ENCODE measurements at regions not wholly inside any gene's neighbourhood (a gene's known extent, or its start where the extent isn't known, plus 50 kb on each side); places are given as distances from the start of the nearest gene placed in this dataset.
"Not testable (repeated sequence)": the region's sequence is repeated elsewhere in the genome, so short reads cannot be mapped to it uniquely, and the experiment has no call there.

GRCh38 chr2:114252713-114253112 is 189.7 kb upstream of the DPP10 start:
- no peak overlapping the region for H3K4me3 ChIP-seq (ENCODE audit: low read depth, low read length)
- H3K27ac ChIP-seq (ENCODE audit: low read depth, low read length) = no peak overlapping the region
- peaks cover 12% of the 10 kb centered on the region for H3K4me1 ChIP-seq (ENCODE audit: control insufficient read depth, insufficient read depth, low read length)
- no peaks in the 10 kb centered on the region for H3K36me3 ChIP-seq (ENCODE audit: control insufficient read depth, insufficient read depth, low read length)
- H3K27me3 ChIP-seq (ENCODE audit: control insufficient read depth, insufficient read depth, low read length) = no peaks in the 10 kb centered on the region
- H3K9ac ChIP-seq (ENCODE audit: low read depth, low read length) = no peak overlapping the region
- H3K9me3 ChIP-seq (ENCODE audit: control insufficient read depth, insufficient read depth, low read length) = no peaks in the 10 kb centered on the region

- Histone ChIP-seq H3K4me3 (ENCODE audit: low read depth, low read length) (no peak overlapping the region), H3K9me3 (ENCODE audit: control insufficient read depth, insufficient read depth, low read length) (no peaks in the 10 kb centered on the region), H3K9ac (ENCODE audit: low read depth, low read length) (no peak overlapping the region), H3K27me3 (ENCODE audit: control insufficient read depth, insufficient read depth, low read length) (no peaks in the 10 kb centered on the region), H3K36me3 (ENCODE audit: control insufficient read depth, insufficient read depth, low read length) (no peaks in the 10 kb centered on the region), H3K4me1 (ENCODE audit: control insufficient read depth, insufficient read depth, low read length) (no peaks in the 10 kb centered on the region), H3K27ac (ENCODE audit: low read depth, low read length) (no peak overlapping the region)
These were observed 187.6 kb upstream of the DPP10 start for GRCh38 chr2:114254875-114255274.

- H3K9ac ChIP-seq (ENCODE audit: low read depth, low read length) = no peak overlapping the region
- no peak overlapping the region for H3K27ac ChIP-seq (ENCODE audit: low read depth, low read length)
- no peak overlapping the region for H3K4me3 ChIP-seq (ENCODE audit: low read depth, low read length)
- H3K4me1 ChIP-seq (ENCODE audit: control insufficient read depth, insufficient read depth, low read length) = peaks cover 8% of the 10 kb centered on the region
- H3K9me3 ChIP-seq (ENCODE audit: control insufficient read depth, insufficient read depth, low read length) = no peaks in the 10 kb centered on the region
- H3K36me3 ChIP-seq (ENCODE audit: control insufficient read depth, insufficient read depth, low read length) = no peaks in the 10 kb centered on the region
- no peaks in the 10 kb centered on the region for H3K27me3 ChIP-seq (ENCODE audit: control insufficient read depth, insufficient read depth, low read length)
These were observed 183.1 kb upstream of the DPP10 start for GRCh38 chr2:114259389-114259788.

- H3K4me3 ChIP-seq (ENCODE audit: low read depth, low read length) = no peak overlapping the region
- H3K4me1 ChIP-seq (ENCODE audit: control insufficient read depth, insufficient read depth, low read length) = peaks cover 8% of the 10 kb centered on the region
- H3K9me3 ChIP-seq (ENCODE audit: control insufficient read depth, insufficient read depth, low read length) = no peaks in the 10 kb centered on the region
- no peak overlapping the region for H3K27ac ChIP-seq (ENCODE audit: low read depth, low read length)
- no peaks in the 10 kb centered on the region for H3K27me3 ChIP-seq (ENCODE audit: control insufficient read depth, insufficient read depth, low read length)
- H3K36me3 ChIP-seq (ENCODE audit: control insufficient read depth, insufficient read depth, low read length) = no peaks in the 10 kb centered on the region
- no peak overlapping the region for H3K9ac ChIP-seq (ENCODE audit: low read depth, low read length)
These were observed 181.1 kb upstream of the DPP10 start for GRCh38 chr2:114261366-114261765.

GRCh38 chr2:114265261-114265660 is 177.2 kb upstream of the DPP10 start:
- peaks cover 8% of the 10 kb centered on the region for H3K4me1 ChIP-seq (ENCODE audit: control insufficient read depth, insufficient read depth, low read length)
- H3K36me3 ChIP-seq (ENCODE audit: control insufficient read depth, insufficient read depth, low read length) = no peaks in the 10 kb centered on the region
- no peaks in the 10 kb centered on the region for H3K27me3 ChIP-seq (ENCODE audit: control insufficient read depth, insufficient read depth, low read length)
- no peak overlapping the region for H3K4me3 ChIP-seq (ENCODE audit: low read depth, low read length)
- H3K9me3 ChIP-seq (ENCODE audit: control insufficient read depth, insufficient read depth, low read length) = no peaks in the 10 kb centered on the region
- H3K27ac ChIP-seq (ENCODE audit: low read depth, low read length) = no peak overlapping the region
- no peak overlapping the region for H3K9ac ChIP-seq (ENCODE audit: low read depth, low read length)

- no peak overlapping the region for H3K4me3 ChIP-seq (ENCODE audit: low read depth, low read length)
- no peak overlapping the region for H3K9ac ChIP-seq (ENCODE audit: low read depth, low read length)
- H3K27me3 ChIP-seq (ENCODE audit: control insufficient read depth, insufficient read depth, low read length) = no peaks in the 10 kb centered on the region
- no peak overlapping the region for H3K27ac ChIP-seq (ENCODE audit: low read depth, low read length)
- no peaks in the 10 kb centered on the region for H3K4me1 ChIP-seq (ENCODE audit: control insufficient read depth, insufficient read depth, low read length)
- no peaks in the 10 kb centered on the region for H3K36me3 ChIP-seq (ENCODE audit: control insufficient read depth, insufficient read depth, low read length)
- peaks cover 11% of the 10 kb centered on the region; the same call in 1 of the 2 replicates for H3K9me3 ChIP-seq (ENCODE audit: control insufficient read depth, insufficient read depth, low read length)
These were observed 167.5 kb upstream of the DPP10 start for GRCh38 chr2:114274957-114275356.

GRCh38 chr2:114281188-114281587 is 161.3 kb upstream of the DPP10 start:
- no peaks in the 10 kb centered on the region for H3K9me3 ChIP-seq (ENCODE audit: control insufficient read depth, insufficient read depth, low read length)

GRCh38 chr2:114283774-114284173 is 158.7 kb upstream of the DPP10 start:
- Histone ChIP-seq H3K27ac (ENCODE audit: low read depth, low read length) (no peak overlapping the region), H3K9me3 (ENCODE audit: control insufficient read depth, insufficient read depth, low read length) (no peaks in the 10 kb centered on the region), H3K4me3 (ENCODE audit: low read depth, low read length) (no peak overlapping the region), H3K9ac (ENCODE audit: low read depth, low read length) (no peak overlapping the region), H3K36me3 (ENCODE audit: control insufficient read depth, insufficient read depth, low read length) (no peaks in the 10 kb centered on the region), H3K27me3 (ENCODE audit: control insufficient read depth, insufficient read depth, low read length) (no peaks in the 10 kb centered on the region), H3K4me1 (ENCODE audit: control insufficient read depth, insufficient read depth, low read length) (no peaks in the 10 kb centered on the region)

More at GRCh38 chr2:114281188-114281587, 161.3 kb upstream of the DPP10 start:
- no peak overlapping the region for H3K4me3 ChIP-seq (ENCODE audit: low read depth, low read length)
- no peaks in the 10 kb centered on the region for H3K27me3 ChIP-seq (ENCODE audit: control insufficient read depth, insufficient read depth, low read length)
- H3K9ac ChIP-seq (ENCODE audit: low read depth, low read length) = no peak overlapping the region
- H3K36me3 ChIP-seq (ENCODE audit: control insufficient read depth, insufficient read depth, low read length) = no peaks in the 10 kb centered on the region
- no peak overlapping the region for H3K27ac ChIP-seq (ENCODE audit: low read depth, low read length)
- no peaks in the 10 kb centered on the region for H3K4me1 ChIP-seq (ENCODE audit: control insufficient read depth, insufficient read depth, low read length)

- Histone ChIP-seq H3K9ac (ENCODE audit: low read depth, low read length) (no peak overlapping the region), H3K36me3 (ENCODE audit: control insufficient read depth, insufficient read depth, low read length) (no peaks in the 10 kb centered on the region), H3K27ac (ENCODE audit: low read depth, low read length) (no peak overlapping the region)
These were observed 156.0 kb upstream of the DPP10 start for GRCh38 chr2:114286438-114286837.

GRCh38 chr2:114293355-114293754 is 149.1 kb upstream of the DPP10 start:
- Histone ChIP-seq H3K4me3 (ENCODE audit: low read depth, low read length) (no peak overlapping the region), H3K27ac (ENCODE audit: low read depth, low read length) (no peak overlapping the region), H3K4me1 (ENCODE audit: control insufficient read depth, insufficient read depth, low read length) (peaks cover 17% of the 10 kb centered on the region), H3K9ac (ENCODE audit: low read depth, low read length) (no peak overlapping the region), H3K9me3 (ENCODE audit: control insufficient read depth, insufficient read depth, low read length) (no peaks in the 10 kb centered on the region), H3K27me3 (ENCODE audit: control insufficient read depth, insufficient read depth, low read length) (no peaks in the 10 kb centered on the region), H3K36me3 (ENCODE audit: control insufficient read depth, insufficient read depth, low read length) (no peaks in the 10 kb centered on the region)

More at GRCh38 chr2:114286438-114286837, 156.0 kb upstream of the DPP10 start:
- Histone ChIP-seq H3K9me3 (ENCODE audit: control insufficient read depth, insufficient read depth, low read length) (no peaks in the 10 kb centered on the region), H3K27me3 (ENCODE audit: control insufficient read depth, insufficient read depth, low read length) (no peaks in the 10 kb centered on the region), H3K4me3 (ENCODE audit: low read depth, low read length) (no peak overlapping the region), H3K4me1 (ENCODE audit: control insufficient read depth, insufficient read depth, low read length) (no peaks in the 10 kb centered on the region)

- no peaks in the 10 kb centered on the region for H3K27me3 ChIP-seq (ENCODE audit: control insufficient read depth, insufficient read depth, low read length)
- H3K9me3 ChIP-seq (ENCODE audit: control insufficient read depth, insufficient read depth, low read length) = no peaks in the 10 kb centered on the region; the same call in 1 of the 2 replicates
- no peak overlapping the region for H3K27ac ChIP-seq (ENCODE audit: low read depth, low read length)
- no peak overlapping the region for H3K4me3 ChIP-seq (ENCODE audit: low read depth, low read length)
- no peak overlapping the region for H3K9ac ChIP-seq (ENCODE audit: low read depth, low read length)
- no peaks in the 10 kb centered on the region for H3K36me3 ChIP-seq (ENCODE audit: control insufficient read depth, insufficient read depth, low read length)
- peaks cover 17% of the 10 kb centered on the region for H3K4me1 ChIP-seq (ENCODE audit: control insufficient read depth, insufficient read depth, low read length)
These were observed 147.7 kb upstream of the DPP10 start for GRCh38 chr2:114294741-114295140.

- not testable (repeated sequence) for H3K27me3 ChIP-seq (ENCODE audit: control insufficient read depth, insufficient read depth, low read length); H3K4me1 ChIP-seq (ENCODE audit: control insufficient read depth, insufficient read depth, low read length); H3K9me3 ChIP-seq (ENCODE audit: control insufficient read depth, insufficient read depth, low read length); H3K4me3 ChIP-seq (ENCODE audit: low read depth, low read length); H3K27ac ChIP-seq (ENCODE audit: low read depth, low read length); H3K9ac ChIP-seq (ENCODE audit: low read depth, low read length); H3K36me3 ChIP-seq (ENCODE audit: control insufficient read depth, insufficient read depth, low read length)
These were observed 142.1 kb upstream of the DPP10 start for GRCh38 chr2:114300351-114300750.
